Effector CD8-positive, alpha-beta T cell (primary cell): ENCODE measurements at regions not wholly inside any gene's neighbourhood (a gene's known extent, or its start where the extent isn't known, plus 50 kb on each side); places are given as distances from the start of the nearest gene placed in this dataset.

Experiments
- DNase-seq: peaks from one replicate; lab custom pipeline; 2025; lab: John Stamatoyannopoulos, UW

GRCh38 chr12:97927977-97928376 is 465.4 kb downstream of the RMST start:
- no peak for DNase-seq

- DNase-seq, result no peak
Observed at GRCh38 chr12:97936165-97936564, 473.6 kb downstream of the RMST start.

- DNase-seq, result no peak
Observed at GRCh38 chr12:97938031-97938430, 475.4 kb downstream of the RMST start.

- no peak for DNase-seq
Observed at GRCh38 chr12:97939156-97939555, 476.6 kb downstream of the RMST start.

- no peak for DNase-seq
Observed at GRCh38 chr12:97940105-97940504, 477.5 kb downstream of the RMST start.

- no peak for DNase-seq
Observed at GRCh38 chr12:97940629-97941028, 478.0 kb downstream of the RMST start.

GRCh38 chr12:97941686-97942354 is 479.2 kb downstream of the RMST start:
- DNase-seq, result no peak

GRCh38 chr12:97943359-97943758 is 480.8 kb downstream of the RMST start:
- DNase-seq, result no peak

GRCh38 chr12:97944576-97944975 is 482.0 kb downstream of the RMST start:
- no peak for DNase-seq

GRCh38 chr12:97946701-97947100 is 484.1 kb downstream of the RMST start:
- DNase-seq, result no peak

- no peak for DNase-seq
Observed at GRCh38 chr12:97948591-97948990, 486.0 kb downstream of the RMST start.

- no peak for DNase-seq
Observed at GRCh38 chr12:97951239-97951638, 488.6 kb downstream of the RMST start.

- DNase-seq, result no peak
Observed at GRCh38 chr12:97951717-97952116, 489.1 kb downstream of the RMST start.

- DNase-seq, result no peak
Observed at GRCh38 chr12:97957109-97957508, 494.5 kb downstream of the RMST start.

- DNase-seq, result no peak
Observed at GRCh38 chr12:97960225-97960624, 497.6 kb downstream of the RMST start.

- DNase-seq, result no peak
Observed at GRCh38 chr12:97960741-97961608, 498.4 kb downstream of the RMST start.

- no peak for DNase-seq
Observed at GRCh38 chr12:97967831-97968230, 505.2 kb downstream of the RMST start.

- no peak for DNase-seq
Observed at GRCh38 chr12:97968641-97969197, 506.1 kb downstream of the RMST start.

GRCh38 chr12:97977870-97978405 is 515.3 kb downstream of the RMST start:
- DNase-seq, result no peak

GRCh38 chr12:97982684-97983083 is 520.1 kb downstream of the RMST start:
- no peak for DNase-seq

GRCh38 chr12:97983796-97984195 is 521.2 kb downstream of the RMST start:
- no peak for DNase-seq

- DNase-seq, result no peak
Observed at GRCh38 chr12:97984436-97984835, 521.8 kb downstream of the RMST start.
